Activated naive CD4-positive, alpha-beta T cell treated with anti-CD3 and anti-CD28 coated beads, Interleukin-2, amount 50 U/mL, for 72 hours (primary cell): ENCODE measurements at regions not wholly inside any gene's neighbourhood (a gene's known extent, or its start where the extent isn't known, plus 50 kb on each side); places are given as distances from the start of the nearest gene placed in this dataset.
"Not testable (repeated sequence)": the region's sequence is repeated elsewhere in the genome, so short reads cannot be mapped to it uniquely, and the experiment has no call there.

ENCODE experiments used
- ATAC-seq, 2 donors: fragments of 150-1000 bp; cut with Tn5 transposase; 2 replicates each; pipeline ENCODE4 v1.10.0; 2021; ENCODE audit warnings: mild to moderate bottlenecking in 2 of 2, moderate library complexity in 2 of 2
- DNase-seq, 2 donors: peaks; one replicate each; pipeline ENCODE4 v3.0.0; 2021 to 2022; ENCODE audit warnings: low spot score in 2 of 2
- H3K27ac Mint-ChIP-seq, 2 donors: one replicate each; pipeline ENCODE4 v1.8.0; 2022; ENCODE audit warnings: mild to moderate bottlenecking in 2 of 2, mixed read lengths in 2 of 2
- H3K36me3 Mint-ChIP-seq, 2 donors: one replicate each; pipeline ENCODE4 v1.8.0; 2022; ENCODE audit warnings: mixed read lengths in 2 of 2
- H3K9me3 Mint-ChIP-seq, 2 donors: one replicate each; pipeline ENCODE4 v1.8.0; 2022; ENCODE audit warnings: mixed read lengths in 2 of 2

DNA sequence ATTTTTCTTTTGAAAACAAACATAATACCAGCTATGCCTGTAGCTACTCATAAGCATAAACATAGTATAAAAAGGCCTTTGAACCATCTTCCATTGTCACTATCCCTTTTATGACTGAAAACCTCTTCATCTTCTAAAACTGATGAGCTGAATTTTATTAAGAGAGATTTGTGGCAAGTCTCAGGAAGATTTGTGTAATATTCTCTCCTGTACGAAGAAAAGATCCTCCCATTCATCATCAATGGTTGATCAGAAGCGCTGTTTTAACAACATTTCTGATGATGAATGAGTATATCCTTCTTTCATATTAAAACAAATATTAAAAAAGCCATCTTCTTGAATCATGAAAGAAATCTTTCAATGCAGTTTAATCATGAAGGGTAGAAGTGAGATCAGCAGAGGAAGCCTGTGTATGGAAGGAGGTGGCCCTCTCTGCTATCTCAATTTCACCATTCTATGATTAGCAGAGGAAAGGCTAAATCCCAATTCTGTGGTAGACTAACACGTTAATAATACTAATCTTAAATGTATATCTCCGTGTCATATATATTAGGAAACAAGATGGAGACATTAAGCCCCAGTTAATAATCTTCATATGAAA is 430.2 kb downstream of the FRK start:
- Mint-ChIP-seq H3K27ac (no peak overlapping the region), H3K36me3 (no peaks in the 10 kb centered on the region), H3K9me3 (no peaks in the 10 kb centered on the region)
- ATAC-seq (no peak), DNase-seq (no peak)

DNA sequence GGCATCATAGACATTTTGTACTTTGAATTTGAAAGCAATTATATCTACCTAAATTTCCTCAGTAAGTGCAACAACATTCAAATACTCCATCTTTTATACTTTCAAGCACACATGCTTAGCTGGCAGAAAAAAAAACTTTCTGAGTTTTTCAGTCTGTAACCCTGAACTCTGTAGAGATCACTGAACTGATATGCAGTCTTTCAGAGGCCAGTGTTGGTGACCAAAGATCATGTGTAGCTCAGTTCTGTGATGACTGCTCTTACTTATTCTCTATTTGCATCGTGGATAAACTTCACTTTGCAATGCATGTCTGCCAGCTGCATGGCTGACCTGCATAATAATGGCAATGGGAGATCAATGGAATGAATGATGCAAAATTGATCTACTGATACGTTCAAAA is 431.3 kb downstream of the FRK start:
- Mint-ChIP-seq H3K36me3 (no peaks in the 10 kb centered on the region), H3K9me3 (no peaks in the 10 kb centered on the region), H3K27ac (no peak overlapping the region)
- DNase-seq (no peak), ATAC-seq (no peak)

DNA sequence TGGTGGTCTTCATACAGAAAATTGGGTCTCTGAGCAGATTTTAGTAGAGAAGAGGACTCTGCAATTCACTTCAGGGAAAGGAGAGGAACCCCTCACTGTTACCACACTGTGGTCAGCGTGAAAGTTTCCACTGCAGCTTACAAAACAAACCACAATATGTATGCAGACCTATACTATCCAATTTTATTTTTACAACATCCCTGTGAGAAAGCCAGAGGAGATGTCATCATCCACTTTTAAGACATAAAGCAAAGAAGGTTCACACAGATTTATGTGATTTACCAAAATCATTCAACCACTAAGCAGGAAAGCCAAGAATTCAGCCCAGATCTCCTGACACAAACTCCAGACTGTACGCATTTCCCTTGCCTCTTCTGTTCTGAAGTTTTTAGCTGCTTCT is 442.4 kb downstream of the FRK start:
- H3K9me3 Mint-ChIP-seq = peaks cover 6 to 7% of the 10 kb centered on the region in 2 donors
- no peaks in the 10 kb centered on the region for H3K36me3 Mint-ChIP-seq
- no peak for ATAC-seq

DNA sequence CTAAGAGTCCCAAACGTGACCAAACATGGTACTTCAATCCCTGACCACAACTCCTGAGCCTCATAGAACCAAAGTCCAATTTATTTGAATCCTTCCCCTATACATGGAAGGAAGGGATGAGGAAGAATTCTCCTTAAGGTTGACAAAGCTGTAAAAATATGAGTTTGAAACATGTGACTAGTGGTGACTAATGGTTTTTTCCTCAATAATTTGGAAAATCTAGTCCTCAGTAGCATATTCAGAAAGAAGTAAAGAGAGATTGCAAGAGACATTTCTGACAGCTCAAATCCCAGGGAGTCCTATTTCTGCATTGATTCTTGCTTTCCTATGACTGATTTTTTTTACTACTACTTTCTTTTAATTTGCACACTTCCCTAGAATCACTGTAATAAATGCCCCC is 443.7 kb downstream of the FRK start:
- Mint-ChIP-seq H3K9me3 (peaks cover 6 to 7% of the 10 kb centered on the region in 2 donors), H3K27ac (no peak overlapping the region), H3K36me3 (no peaks in the 10 kb centered on the region)
- no peak for ATAC-seq
- DNase-seq = no peak

More for the DNA sequence above, 442.4 kb downstream of the FRK start:
- no peak overlapping the region for H3K27ac Mint-ChIP-seq
- DNase-seq = no peak

DNA sequence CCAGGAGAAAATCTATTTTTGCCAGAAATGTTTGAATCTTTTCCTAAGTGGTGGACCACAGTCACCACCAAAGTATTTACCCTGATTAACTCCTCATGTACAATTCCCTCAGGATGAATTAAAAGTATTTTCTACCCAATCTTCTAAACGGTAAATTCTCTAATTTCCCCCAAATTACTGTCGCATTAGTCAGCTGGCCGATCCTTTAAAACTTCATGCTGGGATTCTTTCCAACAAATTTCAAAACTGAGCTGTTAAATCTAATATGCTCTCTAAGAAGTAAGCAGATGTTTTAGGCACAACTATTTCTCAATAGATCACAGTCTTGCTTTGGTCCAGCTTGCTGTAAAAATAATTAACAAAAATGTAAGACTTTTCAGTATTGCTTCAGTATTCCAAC is 447.2 kb downstream of the FRK start:
- Mint-ChIP-seq H3K9me3 (peaks cover 12 to 17% of the 10 kb centered on the region in 2 donors), H3K27ac (no peak overlapping the region), H3K36me3 (no peaks in the 10 kb centered on the region)
- DNase-seq = no peak
- no peak for ATAC-seq

DNA sequence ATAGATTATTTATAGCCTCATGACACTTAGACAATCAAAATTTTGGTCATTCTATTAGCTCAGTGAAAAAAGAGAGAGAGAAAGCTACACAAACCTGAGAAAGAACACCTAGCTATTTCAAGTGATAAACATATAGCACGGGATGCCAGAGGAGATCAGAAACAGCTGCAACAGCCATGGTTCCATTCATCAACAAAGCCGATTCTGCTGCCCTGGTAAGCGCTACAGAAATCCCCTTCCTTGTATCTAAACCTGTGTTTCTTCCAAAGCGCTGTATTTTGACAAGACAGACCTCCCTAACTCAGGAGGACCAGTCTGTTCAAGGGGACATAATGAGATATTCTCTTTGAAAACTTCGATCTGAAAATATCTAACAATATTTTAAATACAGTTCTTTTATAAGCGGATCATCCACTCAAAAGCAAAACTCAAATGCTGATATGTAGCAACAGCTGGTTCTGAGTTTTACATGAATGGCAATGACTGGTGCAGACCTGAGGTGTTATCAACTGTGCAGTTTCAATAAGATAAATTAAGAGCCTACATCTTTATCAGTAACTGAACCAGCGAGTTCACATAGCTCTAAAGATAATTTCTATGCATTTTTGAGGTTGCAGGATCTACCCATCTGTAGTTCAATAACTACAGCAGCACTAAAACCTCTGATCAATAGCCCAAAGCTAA is 447.8 kb downstream of the FRK start:
- H3K27ac Mint-ChIP-seq = no peak overlapping the region
- peaks cover 12 to 17% of the 10 kb centered on the region in 2 donors for H3K9me3 Mint-ChIP-seq

DNA sequence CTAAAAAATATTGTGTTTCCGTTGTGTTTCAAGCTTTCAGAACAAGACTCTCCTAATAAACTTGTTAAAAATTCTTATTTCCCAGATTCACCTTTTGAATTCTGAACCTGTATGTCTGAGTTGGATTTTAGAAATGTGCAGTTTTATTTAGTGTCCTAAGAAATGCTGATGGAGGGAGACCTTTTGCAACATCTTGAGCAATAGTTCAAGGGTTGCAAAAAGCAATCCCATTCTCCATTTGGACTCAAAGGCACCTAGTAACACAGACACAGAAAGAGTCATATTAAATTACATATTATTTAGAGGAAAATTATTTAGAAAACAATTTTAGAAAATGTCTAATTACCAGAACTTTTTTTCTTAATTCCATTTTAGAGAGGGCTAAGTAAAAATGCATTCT is 448.5 kb downstream of the FRK start:
- Mint-ChIP-seq H3K27ac (no peak overlapping the region), H3K9me3 (peaks cover 12 to 17% of the 10 kb centered on the region in 2 donors), H3K36me3 (no peaks in the 10 kb centered on the region)
- ATAC-seq (no peak), DNase-seq (no peak)

More for the DNA sequence above, 447.8 kb downstream of the FRK start:
- no peaks in the 10 kb centered on the region for H3K36me3 Mint-ChIP-seq
- ATAC-seq = no peak
- DNase-seq = no peak

DNA sequence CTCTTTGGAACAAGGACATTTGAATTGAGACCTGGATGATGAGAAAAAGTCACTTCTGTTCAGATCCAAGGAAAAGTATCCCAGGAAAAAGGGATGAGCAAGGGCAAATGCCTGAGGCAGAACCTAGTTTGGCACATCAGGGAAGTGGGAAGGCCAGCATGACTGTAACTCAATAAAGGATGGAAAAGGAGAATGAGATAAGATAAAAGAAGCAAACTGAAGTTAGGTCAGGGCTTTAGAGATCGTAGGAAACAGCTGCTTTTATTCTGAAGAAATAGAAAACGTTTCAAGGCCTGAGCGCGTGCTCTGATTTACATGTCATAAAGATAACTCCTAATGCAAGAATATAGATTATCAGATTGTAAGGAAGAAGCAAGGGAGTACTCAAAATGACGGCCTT is 450.0 kb downstream of the FRK start:
- Mint-ChIP-seq H3K9me3 (peaks cover 12 to 13% of the 10 kb centered on the region in 2 donors), H3K27ac (no peak overlapping the region), H3K36me3 (no peaks in the 10 kb centered on the region)
- no peak for DNase-seq
- ATAC-seq = no peak

DNA sequence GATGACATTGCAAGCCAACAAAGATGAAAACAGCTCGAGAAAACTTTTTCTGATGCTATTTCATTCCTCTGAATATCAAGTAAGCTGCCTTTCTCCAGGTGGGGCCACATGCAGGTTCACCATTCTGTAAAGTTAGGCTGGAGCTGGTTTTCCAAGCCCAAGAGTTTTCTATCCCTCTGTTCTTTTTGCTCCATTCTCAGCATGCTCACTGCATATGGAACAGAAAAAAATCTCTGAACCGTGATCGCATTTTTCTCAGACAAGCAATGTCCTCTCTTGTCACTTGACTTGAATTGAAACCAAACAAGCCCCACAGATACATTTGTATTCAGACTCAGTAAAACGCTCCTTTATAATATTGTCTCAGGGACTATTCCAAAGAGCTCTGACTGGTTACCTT is 451.6 kb downstream of the FRK start:
- peaks cover 10 to 15% of the 10 kb centered on the region in 2 donors for H3K9me3 Mint-ChIP-seq
- ATAC-seq (no peak), DNase-seq (no peak)
- no peaks in the 10 kb centered on the region for H3K36me3 Mint-ChIP-seq
- no peak overlapping the region for H3K27ac Mint-ChIP-seq

DNA sequence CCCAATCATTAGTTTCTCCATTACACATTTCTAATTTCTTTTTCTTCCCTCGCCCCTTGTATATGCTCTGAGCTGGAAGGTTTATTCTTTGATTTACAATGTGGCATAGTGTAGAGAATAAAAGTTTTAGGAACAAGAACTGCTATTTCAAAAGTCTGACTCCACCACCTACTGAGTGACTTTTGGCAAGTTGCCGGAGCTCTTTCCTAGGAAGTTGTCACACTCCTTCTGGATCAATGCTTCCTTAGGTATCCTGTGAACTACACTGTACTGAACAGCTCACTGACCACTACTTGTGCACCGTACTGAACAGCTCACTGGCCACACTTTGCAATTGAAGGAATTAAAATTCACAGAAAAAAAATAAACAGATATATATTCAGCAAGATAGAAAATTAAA is 458.2 kb downstream of the FRK start:
- ATAC-seq (no peak), DNase-seq (no peak)
- no peak overlapping the region for H3K27ac Mint-ChIP-seq

DNA sequence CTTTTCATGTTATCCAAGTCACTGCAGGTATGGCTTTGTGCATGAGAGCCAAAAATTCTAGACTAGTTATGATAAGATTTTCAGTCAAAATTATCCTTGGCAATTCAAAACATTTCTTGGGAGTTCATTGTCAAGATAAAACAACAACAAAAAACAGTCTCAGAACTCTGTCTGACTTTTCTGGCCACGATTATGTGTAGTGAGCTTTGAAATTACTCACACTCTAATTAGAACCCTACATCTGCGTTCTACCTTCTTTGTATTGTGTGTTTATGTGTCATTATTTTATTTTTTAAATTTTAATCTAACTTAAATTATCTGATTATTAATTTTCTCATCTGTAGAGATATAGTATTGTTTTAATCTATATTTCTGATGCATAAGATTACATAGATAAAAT is 459.2 kb downstream of the FRK start:
- no peak for ATAC-seq
- no peak for DNase-seq
- Mint-ChIP-seq H3K36me3 (no peaks in the 10 kb centered on the region), H3K27ac (no peak overlapping the region), H3K9me3 (peaks cover 18 to 22% of the 10 kb centered on the region in 2 donors)

More for the DNA sequence above, 458.2 kb downstream of the FRK start:
- H3K36me3 Mint-ChIP-seq = no peaks in the 10 kb centered on the region
- peaks cover 18 to 22% of the 10 kb centered on the region in 2 donors for H3K9me3 Mint-ChIP-seq

DNA sequence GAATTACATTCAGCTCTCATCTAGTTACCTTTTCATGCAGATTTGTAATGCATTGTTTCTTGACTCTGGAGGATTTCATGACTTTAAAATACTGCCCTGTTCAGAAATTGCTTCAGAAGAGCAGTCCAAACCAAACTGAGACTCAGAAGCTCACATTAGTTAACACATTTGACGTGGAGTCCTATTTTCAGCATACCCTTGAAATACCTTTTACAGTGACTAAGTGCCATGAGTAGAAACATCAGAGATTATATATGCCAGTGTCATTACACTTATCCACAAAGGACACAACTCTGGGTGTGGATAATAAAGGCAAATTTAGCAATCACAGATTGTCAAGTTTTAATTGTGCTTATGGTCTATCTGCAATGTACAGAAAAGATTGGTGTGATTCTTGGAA is 459.6 kb downstream of the FRK start:
- DNase-seq (no peak), ATAC-seq (no peak)
- peaks cover 18 to 22% of the 10 kb centered on the region in 2 donors for H3K9me3 Mint-ChIP-seq
- no peaks in the 10 kb centered on the region for H3K36me3 Mint-ChIP-seq
- H3K27ac Mint-ChIP-seq = no peak overlapping the region

DNA sequence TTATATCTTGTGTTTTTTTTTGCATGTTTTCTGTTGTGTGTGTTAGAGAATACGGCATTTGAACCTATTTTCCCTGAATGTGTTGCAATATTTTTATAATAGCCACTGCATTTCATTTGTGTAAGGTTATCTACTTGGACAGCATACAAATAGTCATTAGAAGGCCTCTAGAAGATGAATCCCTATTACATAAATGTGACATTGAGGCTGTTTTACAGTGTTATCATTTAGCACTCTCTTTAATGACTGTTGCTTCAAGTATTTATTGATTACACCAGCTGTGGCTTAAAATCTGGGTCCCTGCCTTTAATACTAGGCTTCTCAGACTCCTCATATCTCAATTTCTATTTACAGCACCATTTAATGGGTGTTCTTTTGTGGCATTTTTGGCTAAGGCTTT is 465.8 kb downstream of the FRK start:
- Mint-ChIP-seq H3K36me3 (no peaks in the 10 kb centered on the region), H3K9me3 (peaks cover 6 to 13% of the 10 kb centered on the region in 2 donors), H3K27ac (no peak overlapping the region)
- DNase-seq = no peak
- no peak for ATAC-seq

DNA sequence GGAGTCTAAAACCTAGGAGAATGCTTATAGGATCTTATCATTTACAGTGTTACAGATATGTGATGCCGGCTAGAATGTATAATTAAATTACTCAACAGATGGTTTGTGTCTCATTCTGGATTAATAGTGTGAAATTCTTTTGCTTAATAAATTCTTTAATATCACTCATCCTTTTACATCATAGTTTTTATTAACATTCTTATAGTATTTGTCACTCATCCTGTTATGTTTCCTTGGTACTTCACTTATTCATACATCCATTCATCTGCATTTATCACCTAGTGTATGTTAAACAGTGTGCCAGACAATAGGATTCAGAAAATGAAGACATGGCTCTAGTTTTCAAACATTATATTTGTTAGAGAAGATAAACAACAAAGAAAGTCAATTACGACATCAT is 468.7 kb downstream of the FRK start:
- Mint-ChIP-seq H3K27ac (no peak overlapping the region), H3K36me3 (no peaks in the 10 kb centered on the region), H3K9me3 (peaks cover 6 to 13% of the 10 kb centered on the region in 2 donors)
- ATAC-seq = no peak
- DNase-seq = no peak

DNA sequence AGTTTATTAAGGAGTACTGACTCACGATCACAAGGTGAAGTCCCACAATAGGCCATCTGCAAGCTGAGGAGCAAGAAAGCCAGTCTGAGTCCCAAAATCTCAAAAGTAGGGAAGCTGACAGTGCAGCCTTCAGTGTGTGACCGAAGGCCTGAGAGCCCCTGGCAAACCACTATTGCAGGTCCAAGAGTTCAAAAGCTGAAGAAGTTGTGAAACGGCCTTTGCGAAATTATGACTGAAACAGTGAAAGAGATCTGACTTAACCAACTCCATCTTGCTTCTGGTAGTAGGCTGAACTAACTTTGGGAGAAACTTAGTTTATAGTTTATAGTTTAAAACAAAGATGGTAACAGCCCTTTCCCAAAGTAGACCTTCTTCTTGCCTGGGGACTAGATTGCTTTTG is 471.6 kb downstream of the FRK start:
- peaks cover 6 to 13% of the 10 kb centered on the region in 2 donors for H3K9me3 Mint-ChIP-seq
- ATAC-seq = not testable (repeated sequence)

DNA sequence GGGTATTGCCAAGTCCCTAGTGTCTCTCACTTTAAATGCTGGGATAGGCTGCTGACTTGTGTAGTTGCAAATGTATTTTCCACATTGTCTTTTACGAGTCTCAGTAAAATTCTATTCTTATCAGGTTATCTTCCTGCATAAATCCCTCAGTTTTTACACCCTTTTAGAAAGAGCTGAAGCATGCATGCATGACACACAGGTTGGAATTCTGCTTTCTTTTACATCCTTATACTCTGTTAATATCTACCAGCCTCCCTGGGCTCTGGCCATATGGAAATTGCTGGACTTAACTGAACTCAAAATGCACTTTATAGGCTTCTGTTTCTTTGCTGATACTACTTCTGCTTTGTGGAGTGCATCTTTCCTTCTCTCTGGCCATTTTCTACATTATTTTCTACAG is 477.4 kb downstream of the FRK start:
- Mint-ChIP-seq H3K27ac (no peak overlapping the region), H3K9me3 (peaks cover 7 to 9% of the 10 kb centered on the region in 2 donors), H3K36me3 (no peaks in the 10 kb centered on the region)
- DNase-seq (no peak), ATAC-seq (no peak)

More for the DNA sequence above, 471.6 kb downstream of the FRK start:
- not testable (repeated sequence) for H3K27ac Mint-ChIP-seq, DNase-seq, H3K36me3 Mint-ChIP-seq

DNA sequence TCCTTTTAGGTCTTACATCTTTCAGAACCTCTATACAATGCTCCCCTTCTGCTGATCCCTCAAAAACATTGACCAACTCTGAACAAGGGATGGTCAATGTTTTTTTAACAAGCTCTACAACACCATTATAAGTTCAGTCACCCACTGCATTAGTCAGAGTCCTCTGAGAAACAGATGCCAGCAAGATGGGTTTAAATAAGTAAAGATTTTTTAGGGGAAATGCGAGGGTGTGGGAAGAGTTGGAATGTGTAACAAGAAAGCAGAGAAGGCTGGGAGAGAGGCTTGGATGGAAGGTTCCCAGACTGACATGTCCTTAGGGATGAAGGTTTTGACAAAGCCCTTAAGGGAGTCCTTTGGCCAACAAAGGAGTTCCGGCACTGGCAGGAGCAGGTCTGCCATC is 478.3 kb downstream of the FRK start:
- Mint-ChIP-seq H3K27ac (no peak overlapping the region), H3K36me3 (no peaks in the 10 kb centered on the region), H3K9me3 (peaks cover 9 to 12% of the 10 kb centered on the region in 2 donors)
- no peak for DNase-seq
- ATAC-seq = no peak

DNA sequence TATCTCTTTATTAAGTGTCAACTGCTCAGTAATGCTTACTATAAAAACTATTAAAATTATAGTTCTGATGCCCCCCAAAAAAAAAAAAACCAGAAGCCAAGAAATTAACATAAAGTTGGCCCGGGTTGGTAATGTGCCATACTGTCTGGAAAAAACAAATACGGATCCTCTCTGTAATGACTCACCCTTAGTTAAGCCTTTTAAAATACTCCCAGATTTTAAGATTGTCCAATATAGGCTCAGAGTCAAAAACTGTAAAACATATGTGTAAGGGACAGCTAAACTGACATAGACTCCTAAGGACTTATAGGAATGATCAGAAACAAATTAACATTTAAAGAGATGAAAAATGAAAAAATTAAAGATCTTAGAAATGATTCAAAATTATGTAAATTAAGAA is 481.1 kb downstream of the FRK start:
- DNase-seq, ATAC-seq, H3K27ac Mint-ChIP-seq, H3K36me3 Mint-ChIP-seq: not testable (repeated sequence)
- H3K9me3 Mint-ChIP-seq = peaks cover 11 to 13% of the 10 kb centered on the region in 2 donors
